ENCODE measurements at regions not wholly inside any gene's neighbourhood (a gene's known extent, or its start where the extent isn't known, plus 50 kb on each side); places are given as distances from the start of the nearest gene placed in this dataset.

GRCh38 chr6:40176152-40176551 is 241.9 kb upstream of the MOCS1 start:
- no peaks in the 10 kb centered on the region for H4K20me1 ChIP-seq (ENCODE audit: insufficient read depth, low read length)
- H3K9me3 ChIP-seq (ENCODE audit: low read length), result no peaks in the 10 kb centered on the region
- H3K4me2 ChIP-seq (ENCODE audit: low read length), result no peak overlapping the region
- no peaks in the 10 kb centered on the region for H3K4me1 ChIP-seq (ENCODE audit: insufficient read depth, low read length, severe bottlenecking)
- no peaks in the 10 kb centered on the region for H3F3A ChIP-seq (ENCODE audit: insufficient read depth, low read length)
- H3K27me3 ChIP-seq (ENCODE audit: insufficient read depth, low read length), result no peaks in the 10 kb centered on the region
- H3K27ac ChIP-seq (ENCODE audit: low read depth, low read length, poor library complexity, severe bottlenecking), result no peak overlapping the region
- no peaks in the 10 kb centered on the region for H3K9me2 ChIP-seq (ENCODE audit: low read depth, low read length)
- TF ChIP-seq, protein P1, sequence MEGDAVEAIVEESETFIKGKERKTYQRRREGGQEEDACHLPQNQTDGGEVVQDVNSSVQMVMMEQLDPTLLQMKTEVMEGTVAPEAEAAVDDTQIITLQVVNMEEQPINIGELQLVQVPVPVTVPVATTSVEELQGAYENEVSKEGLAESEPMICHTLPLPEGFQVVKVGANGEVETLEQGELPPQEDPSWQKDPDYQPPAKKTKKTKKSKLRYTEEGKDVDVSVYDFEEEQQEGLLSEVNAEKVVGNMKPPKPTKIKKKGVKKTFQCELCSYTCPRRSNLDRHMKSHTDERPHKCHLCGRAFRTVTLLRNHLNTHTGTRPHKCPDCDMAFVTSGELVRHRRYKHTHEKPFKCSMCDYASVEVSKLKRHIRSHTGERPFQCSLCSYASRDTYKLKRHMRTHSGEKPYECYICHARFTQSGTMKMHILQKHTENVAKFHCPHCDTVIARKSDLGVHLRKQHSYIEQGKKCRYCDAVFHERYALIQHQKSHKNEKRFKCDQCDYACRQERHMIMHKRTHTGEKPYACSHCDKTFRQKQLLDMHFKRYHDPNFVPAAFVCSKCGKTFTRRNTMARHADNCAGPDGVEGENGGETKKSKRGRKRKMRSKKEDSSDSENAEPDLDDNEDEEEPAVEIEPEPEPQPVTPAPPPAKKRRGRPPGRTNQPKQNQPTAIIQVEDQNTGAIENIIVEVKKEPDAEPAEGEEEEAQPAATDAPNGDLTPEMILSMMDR (IDR thresholded peaks at IDR 0.05; ENCODE audit: low read length), result no peak
- TF ChIP-seq EZH2 (IDR thresholded peaks at IDR 0.05; ENCODE audit: borderline replicate concordance, low read length), result no peak
- H3K36me3 ChIP-seq (ENCODE audit: insufficient read depth, low read length), result no peaks in the 10 kb centered on the region
- no peak overlapping the region for H2AFZ ChIP-seq (ENCODE audit: low read length)
- no peak overlapping the region for H3K9ac ChIP-seq (ENCODE audit: low read length)
- no peak overlapping the region for H3K4me3 ChIP-seq (ENCODE audit: low read depth, low read length, poor library complexity, severe bottlenecking)
- H3K79me2 ChIP-seq (ENCODE audit: insufficient read depth, low read length), result no peaks in the 10 kb centered on the region

GRCh38 chr6:40172272-40172671 is 238.0 kb upstream of the MOCS1 start:
- H4K20me1 ChIP-seq (ENCODE audit: insufficient read depth, low read length), result no peaks in the 10 kb centered on the region
- no peaks in the 10 kb centered on the region for H3K9me3 ChIP-seq (ENCODE audit: low read length)
- H3K27me3 ChIP-seq (ENCODE audit: insufficient read depth, low read length), result no peaks in the 10 kb centered on the region
- H3K36me3 ChIP-seq (ENCODE audit: insufficient read depth, low read length), result no peaks in the 10 kb centered on the region
- no peaks in the 10 kb centered on the region for H3F3A ChIP-seq (ENCODE audit: insufficient read depth, low read length)
- no peaks in the 10 kb centered on the region for H3K9me2 ChIP-seq (ENCODE audit: low read depth, low read length)
- H3K4me1 ChIP-seq (ENCODE audit: insufficient read depth, low read length, severe bottlenecking), result no peaks in the 10 kb centered on the region
- H3K79me2 ChIP-seq (ENCODE audit: insufficient read depth, low read length), result no peaks in the 10 kb centered on the region
- H3K27ac ChIP-seq (ENCODE audit: low read depth, low read length, poor library complexity, severe bottlenecking), result no peak overlapping the region
- no peak overlapping the region for H3K9ac ChIP-seq (ENCODE audit: low read length)
- no peak overlapping the region for H2AFZ ChIP-seq (ENCODE audit: low read length)
- H3K4me3 ChIP-seq (ENCODE audit: low read depth, low read length, poor library complexity, severe bottlenecking), result no peak overlapping the region
- TF ChIP-seq, protein P1 (IDR thresholded peaks at IDR 0.05; ENCODE audit: low read length), result no peak
- TF ChIP-seq EZH2 (IDR thresholded peaks at IDR 0.05; ENCODE audit: borderline replicate concordance, low read length), result no peak
- no peak overlapping the region for H3K4me2 ChIP-seq (ENCODE audit: low read length)

GRCh38 chr6:40171343-40171742 is 237.1 kb upstream of the MOCS1 start:
- H3K9me2 ChIP-seq (ENCODE audit: low read depth, low read length), result no peaks in the 10 kb centered on the region
- no peaks in the 10 kb centered on the region for H3K9me3 ChIP-seq (ENCODE audit: low read length)
- no peak overlapping the region for H3K9ac ChIP-seq (ENCODE audit: low read length)
- H3K36me3 ChIP-seq (ENCODE audit: insufficient read depth, low read length), result no peaks in the 10 kb centered on the region
- H3K4me1 ChIP-seq (ENCODE audit: insufficient read depth, low read length, severe bottlenecking), result no peaks in the 10 kb centered on the region
- H2AFZ ChIP-seq (ENCODE audit: low read length), result no peak overlapping the region
- no peaks in the 10 kb centered on the region for H4K20me1 ChIP-seq (ENCODE audit: insufficient read depth, low read length)
- no peak overlapping the region for H3K27ac ChIP-seq (ENCODE audit: low read depth, low read length, poor library complexity, severe bottlenecking)
- H3K79me2 ChIP-seq (ENCODE audit: insufficient read depth, low read length), result no peaks in the 10 kb centered on the region
- H3F3A ChIP-seq (ENCODE audit: insufficient read depth, low read length), result no peaks in the 10 kb centered on the region
- H3K4me3 ChIP-seq (ENCODE audit: low read depth, low read length, poor library complexity, severe bottlenecking), result no peak overlapping the region
- TF ChIP-seq, protein P1 (IDR thresholded peaks at IDR 0.05; ENCODE audit: low read length), result no peak
- TF ChIP-seq EZH2 (IDR thresholded peaks at IDR 0.05; ENCODE audit: borderline replicate concordance, low read length), result no peak
- H3K4me2 ChIP-seq (ENCODE audit: low read length), result no peak overlapping the region
- H3K27me3 ChIP-seq (ENCODE audit: insufficient read depth, low read length), result no peaks in the 10 kb centered on the region

Measured in OCI-LY1 (cell line).